WI38 (cell line): ENCODE measurements at regions not wholly inside any gene's neighbourhood (a gene's known extent, or its start where the extent isn't known, plus 50 kb on each side); places are given as distances from the start of the nearest gene placed in this dataset.
"Not testable (repeated sequence)": the region's sequence is repeated elsewhere in the genome, so short reads cannot be mapped to it uniquely, and the experiment has no call there.

Source experiments
- H3K4me3 ChIP-seq: 2 replicates; pipeline ENCODE4 v1.5.1; 2011; ENCODE audit warnings: low read depth, mild to moderate bottlenecking, control low read depth, low read length
- TF ChIP-seq, protein P1 (sequence below): IDR thresholded peaks from 2 replicates; pipeline ENCODE4 v1.5.1; 2012; ENCODE audit warnings: low read depth, mild to moderate bottlenecking, control low read depth, low read length

DNA sequence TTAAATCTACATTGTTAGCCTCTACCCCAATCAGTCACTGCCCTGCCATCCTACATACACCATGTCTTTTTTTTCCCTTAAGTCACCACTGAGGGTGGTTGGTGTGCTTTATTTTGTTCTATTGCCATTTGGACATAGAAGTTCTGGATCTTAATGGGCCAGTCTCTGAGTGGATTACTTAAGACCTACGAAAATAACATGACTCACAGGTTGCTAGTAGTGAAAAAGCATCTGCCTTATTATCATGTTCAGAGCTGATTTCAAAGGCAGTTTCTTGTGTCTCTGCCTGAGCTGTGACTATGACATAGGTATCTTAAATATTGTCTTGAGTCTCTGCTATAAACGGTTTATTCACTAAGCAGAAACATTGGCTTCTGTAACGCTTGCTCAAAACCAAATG, 410.8 kb downstream of the MDFIC start:
- H3K4me3 ChIP-seq = no peak overlapping the region
- TF ChIP-seq, protein P1, sequence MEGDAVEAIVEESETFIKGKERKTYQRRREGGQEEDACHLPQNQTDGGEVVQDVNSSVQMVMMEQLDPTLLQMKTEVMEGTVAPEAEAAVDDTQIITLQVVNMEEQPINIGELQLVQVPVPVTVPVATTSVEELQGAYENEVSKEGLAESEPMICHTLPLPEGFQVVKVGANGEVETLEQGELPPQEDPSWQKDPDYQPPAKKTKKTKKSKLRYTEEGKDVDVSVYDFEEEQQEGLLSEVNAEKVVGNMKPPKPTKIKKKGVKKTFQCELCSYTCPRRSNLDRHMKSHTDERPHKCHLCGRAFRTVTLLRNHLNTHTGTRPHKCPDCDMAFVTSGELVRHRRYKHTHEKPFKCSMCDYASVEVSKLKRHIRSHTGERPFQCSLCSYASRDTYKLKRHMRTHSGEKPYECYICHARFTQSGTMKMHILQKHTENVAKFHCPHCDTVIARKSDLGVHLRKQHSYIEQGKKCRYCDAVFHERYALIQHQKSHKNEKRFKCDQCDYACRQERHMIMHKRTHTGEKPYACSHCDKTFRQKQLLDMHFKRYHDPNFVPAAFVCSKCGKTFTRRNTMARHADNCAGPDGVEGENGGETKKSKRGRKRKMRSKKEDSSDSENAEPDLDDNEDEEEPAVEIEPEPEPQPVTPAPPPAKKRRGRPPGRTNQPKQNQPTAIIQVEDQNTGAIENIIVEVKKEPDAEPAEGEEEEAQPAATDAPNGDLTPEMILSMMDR = no peak

DNA sequence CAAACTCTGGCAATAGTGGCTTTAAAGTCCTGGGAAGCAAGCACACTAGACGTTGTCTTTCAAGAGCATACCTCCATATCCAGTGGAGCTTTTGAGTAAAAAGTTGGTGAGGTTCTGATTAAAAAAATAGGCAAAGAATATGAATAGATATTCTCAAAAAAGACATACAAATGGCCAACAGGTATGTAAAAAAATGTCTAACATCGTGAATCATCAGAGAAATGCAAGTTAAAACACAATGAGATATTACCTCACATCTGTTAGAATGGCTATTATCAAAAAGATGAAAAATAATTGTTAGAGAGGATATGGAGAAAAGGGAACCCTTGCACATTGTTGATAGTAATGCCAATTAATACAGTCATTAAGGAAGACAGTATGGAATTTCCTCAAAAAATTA, 407.1 kb downstream of the MDFIC start:
- TF ChIP-seq, protein P1 = no peak
- H3K4me3 ChIP-seq = no peak overlapping the region

DNA sequence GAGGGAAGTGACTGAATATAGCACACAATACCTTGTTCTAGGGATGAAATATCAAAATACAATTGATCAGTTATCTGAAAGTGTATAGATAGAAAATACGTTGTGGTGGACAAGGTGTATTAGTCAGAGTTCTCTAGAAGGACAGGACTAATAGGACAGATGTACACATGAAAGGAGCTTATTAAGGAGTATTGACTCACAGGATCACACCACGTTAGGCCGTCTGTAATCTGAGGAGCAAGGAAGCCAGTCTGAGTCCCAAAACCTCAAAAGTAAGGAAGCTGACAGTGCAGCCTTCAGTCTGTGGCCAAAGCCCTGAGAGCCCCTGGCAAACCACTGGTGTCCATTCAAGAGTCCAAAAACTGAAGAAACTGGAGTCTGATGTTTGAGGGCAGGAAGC, 406.1 kb downstream of the MDFIC start:
- TF ChIP-seq, protein P1 = no peak
- no peak overlapping the region for H3K4me3 ChIP-seq

DNA sequence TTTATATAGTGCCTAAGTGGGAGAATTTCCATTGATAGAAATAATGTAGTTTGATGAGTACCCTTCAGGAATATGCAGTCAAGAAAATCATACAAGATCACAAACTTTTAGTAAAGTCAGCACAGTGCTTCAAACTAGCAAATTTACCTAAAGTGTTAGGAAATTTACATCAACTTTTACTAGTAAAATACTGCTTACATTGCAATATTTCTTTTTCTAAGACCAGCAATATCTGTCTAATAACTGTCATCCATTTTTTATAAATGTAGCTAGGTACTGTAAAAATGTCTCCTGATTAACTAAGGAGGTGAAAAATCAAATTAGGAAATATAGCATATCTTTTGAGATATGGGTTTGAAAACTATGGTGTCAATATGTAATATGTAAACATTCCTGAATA, 405.4 kb downstream of the MDFIC start:
- H3K4me3 ChIP-seq = no peak overlapping the region
- TF ChIP-seq, protein P1 = no peak

DNA sequence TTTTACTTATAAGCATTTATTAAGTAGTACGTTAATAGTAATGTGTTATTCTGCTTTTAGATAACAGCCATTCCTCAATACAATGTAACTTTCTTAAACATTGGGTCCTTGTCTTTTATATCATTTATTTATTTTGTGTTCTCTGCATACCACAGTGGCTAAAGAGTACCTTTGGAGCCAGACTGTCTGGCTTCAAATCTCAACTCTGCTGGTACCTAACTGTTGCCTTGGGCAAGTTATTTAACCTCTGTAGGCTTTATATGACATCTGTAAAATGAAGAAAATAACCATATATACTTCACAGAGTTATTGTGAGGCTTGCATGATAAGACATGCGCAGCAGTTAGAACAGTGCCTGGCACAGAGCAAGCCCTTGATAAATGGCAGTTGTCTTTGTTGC, 397.6 kb downstream of the MDFIC start:
- TF ChIP-seq, protein P1 = no peak
- H3K4me3 ChIP-seq = no peak overlapping the region

DNA sequence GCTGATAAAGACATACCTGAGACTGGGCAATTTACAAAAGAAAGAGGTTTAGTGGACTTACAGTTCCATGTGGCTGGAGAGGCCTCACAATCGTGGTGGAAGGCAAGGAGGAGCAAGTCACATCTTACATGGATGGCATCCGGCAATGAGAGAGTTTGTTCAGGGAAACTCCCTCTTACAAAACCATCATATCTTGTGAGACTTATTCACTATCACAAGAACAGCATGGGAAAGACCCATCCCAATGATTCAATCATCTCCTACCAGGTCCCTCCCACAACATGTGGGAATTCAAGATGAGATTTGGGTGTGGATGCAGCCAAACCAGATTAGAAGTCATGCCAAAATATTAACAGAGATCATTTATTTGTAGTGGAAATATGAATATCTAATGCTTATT, 388.4 kb downstream of the MDFIC start:
- not testable (repeated sequence) for H3K4me3 ChIP-seq

DNA sequence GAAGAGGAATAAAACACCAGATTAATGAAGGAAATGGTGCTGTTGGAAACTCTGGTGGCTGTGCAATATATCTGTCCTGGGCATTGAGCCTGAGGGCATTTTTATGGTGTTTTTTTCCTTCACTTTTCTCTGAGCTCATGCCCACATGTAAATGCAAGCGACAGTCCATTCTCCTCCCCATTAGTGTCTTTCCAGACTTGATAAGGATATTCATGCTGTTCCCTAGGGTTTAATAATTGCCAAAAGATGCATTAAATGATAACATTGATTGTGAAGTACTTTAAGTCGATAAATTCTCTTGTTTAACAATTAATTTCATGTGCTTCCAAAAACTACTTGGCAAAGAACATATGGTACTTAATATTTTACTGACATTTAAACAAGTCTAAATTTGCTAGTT, 384.7 kb downstream of the MDFIC start:
- H3K4me3 ChIP-seq = no peak overlapping the region
- TF ChIP-seq, protein P1 = no peak

DNA sequence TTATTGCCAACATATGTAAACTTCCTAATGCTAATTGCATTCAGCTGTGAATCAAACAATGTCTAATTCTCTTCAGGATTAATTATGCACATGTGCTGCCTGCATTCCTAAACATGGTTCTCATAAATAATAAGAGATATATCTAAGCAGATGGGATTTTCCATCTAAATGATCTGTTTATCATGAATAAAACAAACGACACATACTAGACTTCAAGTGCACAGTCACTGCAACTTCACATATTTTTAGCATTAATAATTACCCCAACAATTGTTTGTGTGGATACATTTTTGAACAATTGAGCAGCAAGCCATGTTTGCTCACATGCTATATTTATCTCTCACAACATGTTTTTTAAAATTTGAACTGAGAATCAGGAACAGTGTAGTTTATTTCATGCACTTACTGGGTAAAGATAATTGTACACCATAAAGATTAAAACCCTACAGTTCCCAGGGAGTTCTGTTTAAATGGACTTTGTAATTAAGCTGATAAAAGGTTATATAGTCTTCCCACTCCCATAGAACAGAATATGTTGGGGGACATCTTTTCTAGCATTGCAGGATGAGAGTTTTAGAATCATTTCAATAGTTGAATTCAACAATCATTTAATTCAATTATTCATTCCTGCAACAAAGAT, 378.5 kb downstream of the MDFIC start:
- H3K4me3 ChIP-seq = no peak overlapping the region

More for the DNA sequence above, 378.5 kb downstream of the MDFIC start:
- TF ChIP-seq, protein P1 = no peak
